Spleen (tissue), 11 donors: ENCODE measurements at regions not wholly inside any gene's neighbourhood (a gene's known extent, or its start where the extent isn't known, plus 50 kb on each side); places are given as distances from the start of the nearest gene placed in this dataset.
"Not testable (repeated sequence)": the region's sequence is repeated elsewhere in the genome, so short reads cannot be mapped to it uniquely, and the experiment has no call there.

Experiments
- DNase-seq: peaks from one replicate; pipeline ENCODE4 v3.0.0-alpha.2; 2020
- H3K27ac ChIP-seq, 8 donors: fragments of 200-600 bp; sonication (generic) in 7 of 8; 1 replicate in 4 of 8; 2 replicates in 4 of 8; pipeline versions ENCODE4 v1.5.0 to v1.8.0; 2016 to 2021; ENCODE audit warnings: inconsistent platforms in 4 of 8, mild to moderate bottlenecking in 4 of 8, moderate library complexity in 1 of 8
- H3K27me3 ChIP-seq, 7 donors: fragments of 200-600 bp; sonication (generic) in 6 of 7; replicated peaks in 1 of 7; 1 replicate in 4 of 7; 2 replicates in 3 of 7; pipeline versions ENCODE4 v1.5.0 to v1.8.0; 2016 to 2021; ENCODE audit warnings: inconsistent platforms in 3 of 7, mild to moderate bottlenecking in 1 of 7
- H3K36me3 ChIP-seq, 6 donors: fragments of 200-600 bp; sonication (generic) in 5 of 6; 1 replicate in 4 of 6; 2 replicates in 2 of 6; pipeline versions ENCODE4 v1.5.0 to v1.8.0; 2016 to 2021; ENCODE audit warnings: inconsistent platforms in 2 of 6
- H3K4me1 ChIP-seq, 6 donors: fragments of 200-600 bp; sonication (generic) in 5 of 6; 1 replicate in 3 of 6; 2 replicates in 3 of 6; pipeline versions ENCODE4 v1.5.0 to v1.8.0; 2016 to 2021; ENCODE audit warnings: inconsistent platforms in 3 of 6
- H3K4me3 ChIP-seq, 8 donors: fragments of 200-600 bp; sonication (generic) in 7 of 8; 1 replicate in 4 of 8; 2 replicates in 4 of 8; pipeline versions ENCODE4 v1.5.0 to v1.8.0; 2016 to 2021; ENCODE audit warnings: inconsistent platforms in 4 of 8, mild to moderate bottlenecking in 4 of 8, moderate library complexity in 2 of 8
- H3K9me3 ChIP-seq, 8 donors: fragments of 200-600 bp; sonication (generic) in 7 of 8; 1 replicate in 4 of 8; 2 replicates in 4 of 8; pipeline versions ENCODE4 v1.5.0 to v1.8.0; 2016 to 2021; ENCODE audit warnings: inconsistent platforms in 4 of 8
- POLR2A ChIP-seq, 3 donors: fragments of 450-650 bp; IDR thresholded peaks; one replicate each; pipeline ENCODE4 v1.5.1; 2017; ENCODE audit warnings: antibody characterized with exemption in 3 of 3, mild to moderate bottlenecking in 1 of 3
- POLR2AphosphoS5 ChIP-seq, 3 donors: sonication (generic); formaldehyde crosslinking; IDR thresholded peaks; one replicate each; pipeline ENCODE4 v1.5.1; 2017; ENCODE audit warnings: antibody characterized with exemption in 3 of 3
- WGBS, 5 donors: extraction: QIAGEN DNeasy Blood & Tissue Kit in 3 of 5; methylation state at CpG; one replicate each; pipeline versions ENCODE4 v1.1.5 to v1.1.7; 2013 to 2018; 5-methylcytosine and 5-hydroxymethylcytosine counted together
- intact Hi-C: fragments of 100-400 bp; cut with DNase I; formaldehyde crosslinking; loops from one replicate; pipeline ENCODE4 v1.15.0; 2023; ENCODE audit warnings: low total_unique reads
- TF ChIP-seq, protein P1 (sequence below), 11 experiments: fragments of 200-600 bp in 7 of 11; fragments of 450-650 bp in 4 of 11; sonication (generic) in 4 of 11; IDR thresholded peaks in 8 of 11; conservative IDR thresholded peaks in 3 of 11; 1 replicate in 7 of 11; 2 replicates in 4 of 11; pipeline versions ENCODE4 v1.4.0 to v1.8.0; 2016 to 2021; ENCODE audit warnings: antibody characterized with exemption in 11 of 11, inconsistent platforms in 4 of 11, mild to moderate bottlenecking in 1 of 11
- donor health status: healthy with polysubstance abuse.
- donor health status: DM: no; HTN: no; CAD: no; lungs with moderate emphysema.
- donor health status: DM: no; HTN: no; CAD: no.
- donor health status: Bipolar disorder and iron deficiency.
- donor health status: healthy.
- donor health status: DM: no; HTN: no; CAD: no.
- donor health status: DM: yes; HTN: yes; CAD: no.

DNA sequence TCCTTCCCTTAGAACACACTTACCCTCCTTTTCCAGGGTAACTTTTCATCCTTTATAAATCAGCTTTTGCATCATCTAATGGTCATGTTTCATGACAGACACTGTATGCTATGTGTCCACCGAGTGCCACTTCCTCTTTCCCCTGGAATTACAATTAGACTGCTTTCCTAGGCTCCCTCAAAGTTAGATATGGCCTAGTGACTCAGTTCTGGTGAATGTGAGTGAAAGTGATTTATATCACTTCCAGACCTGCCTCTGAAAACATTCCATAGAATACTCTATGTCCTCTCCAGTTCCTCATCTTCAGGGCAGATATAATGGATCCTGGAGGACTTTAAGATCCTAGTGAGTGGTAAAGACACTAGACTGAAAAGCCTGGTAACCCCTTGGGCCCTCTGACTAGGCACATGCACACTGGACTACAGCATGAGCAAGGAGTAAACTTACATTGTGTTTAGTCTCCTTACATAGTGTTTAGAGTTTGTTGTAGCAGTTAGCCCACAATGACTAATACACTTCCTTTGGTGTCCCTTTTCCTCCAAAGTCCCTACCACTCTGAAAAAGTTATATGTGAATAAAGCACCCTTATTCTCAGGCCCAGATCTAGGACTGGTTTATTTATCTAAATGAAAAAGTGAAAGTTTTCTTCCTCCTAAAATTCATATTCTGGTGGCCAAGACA, 59.3 kb downstream of the GPR88 start:
- Histone ChIP-seq H3K27ac (no peak overlapping the region), H3K4me1 (no peaks in the 10 kb centered on the region), H3K27me3 (no peaks in the 10 kb centered on the region), H3K36me3 (no peaks in the 10 kb centered on the region), H3K9me3 (peaks cover 0 to 22% (median 17%) of the 10 kb centered on the region in 8 donors), H3K4me3 (no peak overlapping the region)
- TF ChIP-seq, protein P1, sequence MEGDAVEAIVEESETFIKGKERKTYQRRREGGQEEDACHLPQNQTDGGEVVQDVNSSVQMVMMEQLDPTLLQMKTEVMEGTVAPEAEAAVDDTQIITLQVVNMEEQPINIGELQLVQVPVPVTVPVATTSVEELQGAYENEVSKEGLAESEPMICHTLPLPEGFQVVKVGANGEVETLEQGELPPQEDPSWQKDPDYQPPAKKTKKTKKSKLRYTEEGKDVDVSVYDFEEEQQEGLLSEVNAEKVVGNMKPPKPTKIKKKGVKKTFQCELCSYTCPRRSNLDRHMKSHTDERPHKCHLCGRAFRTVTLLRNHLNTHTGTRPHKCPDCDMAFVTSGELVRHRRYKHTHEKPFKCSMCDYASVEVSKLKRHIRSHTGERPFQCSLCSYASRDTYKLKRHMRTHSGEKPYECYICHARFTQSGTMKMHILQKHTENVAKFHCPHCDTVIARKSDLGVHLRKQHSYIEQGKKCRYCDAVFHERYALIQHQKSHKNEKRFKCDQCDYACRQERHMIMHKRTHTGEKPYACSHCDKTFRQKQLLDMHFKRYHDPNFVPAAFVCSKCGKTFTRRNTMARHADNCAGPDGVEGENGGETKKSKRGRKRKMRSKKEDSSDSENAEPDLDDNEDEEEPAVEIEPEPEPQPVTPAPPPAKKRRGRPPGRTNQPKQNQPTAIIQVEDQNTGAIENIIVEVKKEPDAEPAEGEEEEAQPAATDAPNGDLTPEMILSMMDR (IDR thresholded peaks at IDR 0.05 in 8 of 11, conservative IDR thresholded peaks at IDR 0.05 in 3 of 11), result no peak
- TF ChIP-seq POLR2A (IDR thresholded peaks at IDR 0.05), result no peak
- TF ChIP-seq POLR2AphosphoS5 (IDR thresholded peaks at IDR 0.05), result no peak
- no peak for DNase-seq
- intact Hi-C loops, result no loop called here
- 11 to 38% (median 14%) methylated on average over 1 of the region's 1 CpG for WGBS, 5 donors

DNA sequence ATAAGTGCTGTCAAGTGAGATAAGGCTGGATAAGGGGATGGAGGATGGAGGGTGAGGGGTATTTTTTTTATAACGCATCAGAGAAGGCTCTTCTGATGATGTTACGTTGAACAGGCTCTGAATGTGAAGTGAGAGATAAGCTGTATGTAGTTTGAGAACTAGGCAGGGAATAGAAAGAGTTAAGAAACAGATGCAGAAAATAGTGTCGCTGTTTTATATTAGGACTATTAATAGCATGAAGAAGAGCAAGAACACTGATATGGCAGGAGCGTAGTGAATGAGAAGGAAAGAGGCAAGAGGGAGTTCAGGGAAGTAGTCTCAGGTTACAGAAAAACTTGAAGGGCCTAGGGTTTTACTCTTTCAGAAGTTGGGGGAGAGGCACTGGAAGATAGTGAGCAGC, 59.8 kb downstream of the GPR88 start:
- intact Hi-C loops, result no loop called here
- H3K36me3 ChIP-seq, result no peaks in the 10 kb centered on the region
- no peak overlapping the region for H3K27ac ChIP-seq
- H3K27me3 ChIP-seq, result no peaks in the 10 kb centered on the region
- no peak for DNase-seq
- TF ChIP-seq, protein P1 (IDR thresholded peaks at IDR 0.05 in 8 of 11, conservative IDR thresholded peaks at IDR 0.05 in 3 of 11), result no peak
- no peak for TF ChIP-seq POLR2AphosphoS5 (IDR thresholded peaks at IDR 0.05)
- TF ChIP-seq POLR2A (IDR thresholded peaks at IDR 0.05), result no peak
- H3K9me3 ChIP-seq, result peaks cover 0 to 28% (median 21%) of the 10 kb centered on the region in 8 donors
- H3K4me3 ChIP-seq, result no peak overlapping the region
- WGBS, 5 donors, result 40 to 60% (median 49%) methylated on average over 4 of the region's 4 CpGs
- H3K4me1 ChIP-seq, result no peaks in the 10 kb centered on the region

DNA sequence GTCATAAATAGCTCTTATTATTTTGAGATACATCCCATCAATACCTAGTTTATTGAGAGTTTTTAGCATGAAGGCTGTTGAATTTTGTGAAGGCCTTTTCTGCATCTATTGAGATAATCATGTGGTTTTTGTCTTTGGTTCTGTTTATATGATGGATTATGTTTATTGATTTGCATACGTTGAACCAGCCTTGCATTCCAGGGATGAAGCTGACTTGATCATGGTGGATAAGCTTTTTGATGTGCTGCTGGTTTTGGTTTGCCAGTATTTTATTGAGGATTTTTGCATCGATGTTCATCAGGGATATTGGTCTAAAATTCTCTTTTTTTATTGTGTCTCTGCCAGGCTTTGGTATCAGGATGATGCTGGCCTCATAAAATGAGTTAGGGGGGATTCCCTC, 62.4 kb downstream of the GPR88 start:
- intact Hi-C loops, H3K4me3 ChIP-seq, DNase-seq, H3K36me3 ChIP-seq, H3K27me3 ChIP-seq, H3K27ac ChIP-seq, H3K4me1 ChIP-seq: not testable (repeated sequence)
- peaks cover 0 to 39% (median 29%) of the 10 kb centered on the region in 8 donors for H3K9me3 ChIP-seq
- WGBS, 5 donors, result 83 to 98% (median 88%) methylated on average over 2 of the region's 2 CpGs

DNA sequence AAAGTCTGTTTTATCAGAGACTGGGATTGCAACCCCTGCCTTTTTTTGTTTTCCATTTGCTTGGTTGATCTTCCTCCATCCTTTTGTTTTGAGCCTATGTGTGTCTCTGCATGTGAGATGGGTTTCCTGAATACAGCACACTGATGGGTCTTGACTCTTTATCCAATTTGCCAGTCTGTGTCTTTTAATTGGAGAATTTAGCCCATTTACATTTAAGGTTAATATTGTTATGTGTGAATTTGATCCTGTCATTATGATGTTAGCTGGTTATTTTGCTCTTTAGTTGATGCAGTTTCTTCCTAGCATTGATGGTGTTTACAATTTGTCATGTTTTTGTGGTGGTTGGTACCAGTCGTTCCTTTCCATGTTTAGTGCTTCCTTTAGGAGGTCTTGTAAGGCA, 64.1 kb downstream of the GPR88 start:
- H3K4me1 ChIP-seq, H3K36me3 ChIP-seq, H3K27ac ChIP-seq, H3K27me3 ChIP-seq, DNase-seq, H3K4me3 ChIP-seq, intact Hi-C loops: not testable (repeated sequence)
- peaks cover 0 to 39% (median 29%) of the 10 kb centered on the region in 8 donors for H3K9me3 ChIP-seq
- 82 to 94% (median 87%) methylated on average over 1 of the region's 1 CpG for WGBS, 5 donors

DNA sequence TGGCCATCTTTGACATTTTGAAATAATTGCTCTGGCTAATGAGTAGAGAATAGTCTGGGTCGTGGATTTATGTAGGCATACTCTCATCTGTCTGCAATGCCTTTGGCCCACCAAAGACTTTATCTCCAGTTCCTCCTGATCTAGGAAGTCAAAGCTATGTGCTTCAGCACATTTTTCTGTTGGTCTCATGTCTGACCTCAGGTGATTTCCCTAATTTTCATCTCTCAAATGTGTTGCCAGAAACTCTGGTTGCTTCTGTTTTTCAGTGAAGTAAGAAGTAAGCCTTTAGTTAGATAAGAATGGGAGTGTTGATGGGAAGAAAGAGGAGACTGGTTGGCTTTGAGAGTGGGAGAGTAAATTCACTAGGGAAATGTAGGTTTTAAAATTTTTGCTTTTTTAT, 66.4 kb downstream of the GPR88 start:
- no peak for DNase-seq
- 61 to 79% (median 71%) methylated on average over 1 of the region's 1 CpG for WGBS, 5 donors
- TF ChIP-seq POLR2AphosphoS5 (IDR thresholded peaks at IDR 0.05), result no peak
- TF ChIP-seq POLR2A (IDR thresholded peaks at IDR 0.05), result no peak
- TF ChIP-seq, protein P1 (IDR thresholded peaks at IDR 0.05 in 8 of 11, conservative IDR thresholded peaks at IDR 0.05 in 3 of 11), result no peak
- Histone ChIP-seq H3K27me3 (no peaks in the 10 kb centered on the region), H3K9me3 (peaks cover 0 to 39% (median 29%) of the 10 kb centered on the region in 8 donors), H3K36me3 (no peaks in the 10 kb centered on the region), H3K27ac (no peak overlapping the region), H3K4me1 (peaks cover 0 to 20% (median 3%) of the 10 kb centered on the region in 6 donors), H3K4me3 (no peak overlapping the region)
- intact Hi-C loops, result no loop called here
